ENCODE measurements at regions not wholly inside any gene's neighbourhood (a gene's known extent, or its start where the extent isn't known, plus 50 kb on each side); places are given as distances from the start of the nearest gene placed in this dataset.

- Histone ChIP-seq H3K4me3 (ENCODE audit: low read length) (no peak overlapping the region), H3K27me3 (ENCODE audit: control insufficient read depth, low read length) (no peaks in the 10 kb centered on the region), H3K79me2 (ENCODE audit: control insufficient read depth, low read length) (no peaks in the 10 kb centered on the region), H3K4me1 (ENCODE audit: control insufficient read depth, low read length) (no peaks in the 10 kb centered on the region), H3K27ac (ENCODE audit: low read depth, low read length) (no peak overlapping the region), H3K36me3 (ENCODE audit: control insufficient read depth, low read length) (no peaks in the 10 kb centered on the region), H3F3A (ENCODE audit: control insufficient read depth, insufficient read depth) (no peaks in the 10 kb centered on the region), H3K9me2 (replicated peaks; ENCODE audit: control insufficient read depth, low read length) (no peaks in the 10 kb centered on the region), H4K20me1 (ENCODE audit: control insufficient read depth, insufficient read depth, low read depth, low read length) (no peaks in the 10 kb centered on the region), H3K9me3 (ENCODE audit: control insufficient read depth, insufficient read depth, low read length) (no peaks in the 10 kb centered on the region), H3K4me2 (ENCODE audit: low read length) (no peak overlapping the region)
- TF ChIP-seq EZH2phosphoT487 (IDR thresholded peaks at IDR 0.05; ENCODE audit: borderline replicate concordance, low read length): no peak
- TF ChIP-seq, protein P1, sequence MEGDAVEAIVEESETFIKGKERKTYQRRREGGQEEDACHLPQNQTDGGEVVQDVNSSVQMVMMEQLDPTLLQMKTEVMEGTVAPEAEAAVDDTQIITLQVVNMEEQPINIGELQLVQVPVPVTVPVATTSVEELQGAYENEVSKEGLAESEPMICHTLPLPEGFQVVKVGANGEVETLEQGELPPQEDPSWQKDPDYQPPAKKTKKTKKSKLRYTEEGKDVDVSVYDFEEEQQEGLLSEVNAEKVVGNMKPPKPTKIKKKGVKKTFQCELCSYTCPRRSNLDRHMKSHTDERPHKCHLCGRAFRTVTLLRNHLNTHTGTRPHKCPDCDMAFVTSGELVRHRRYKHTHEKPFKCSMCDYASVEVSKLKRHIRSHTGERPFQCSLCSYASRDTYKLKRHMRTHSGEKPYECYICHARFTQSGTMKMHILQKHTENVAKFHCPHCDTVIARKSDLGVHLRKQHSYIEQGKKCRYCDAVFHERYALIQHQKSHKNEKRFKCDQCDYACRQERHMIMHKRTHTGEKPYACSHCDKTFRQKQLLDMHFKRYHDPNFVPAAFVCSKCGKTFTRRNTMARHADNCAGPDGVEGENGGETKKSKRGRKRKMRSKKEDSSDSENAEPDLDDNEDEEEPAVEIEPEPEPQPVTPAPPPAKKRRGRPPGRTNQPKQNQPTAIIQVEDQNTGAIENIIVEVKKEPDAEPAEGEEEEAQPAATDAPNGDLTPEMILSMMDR (IDR thresholded peaks at IDR 0.05; ENCODE audit: low read depth, low read length, poor library complexity, severe bottlenecking): no peak
These were observed 995.8 kb upstream of the CDH6 start for GRCh38 chr5:30197662-30198061.

DNA sequence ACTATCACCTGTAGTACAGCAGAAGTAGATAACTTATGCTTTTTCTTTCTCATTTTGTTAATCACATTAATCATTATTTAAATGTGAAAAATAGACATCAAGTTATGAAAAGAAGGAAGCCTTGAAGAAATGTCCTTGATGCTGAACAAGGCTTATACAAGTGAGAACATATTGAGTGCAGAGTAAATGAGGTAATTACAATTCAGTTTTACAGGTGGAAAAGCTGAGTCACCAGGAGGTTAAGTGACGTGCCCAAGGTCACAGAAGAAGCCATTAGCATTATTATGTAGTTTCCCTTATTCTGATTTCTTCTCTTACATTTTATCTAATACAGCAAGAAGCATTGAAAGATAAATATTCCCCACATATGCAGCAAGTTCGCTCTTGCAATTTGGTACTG, 998.5 kb upstream of the CDH6 start:
- Histone ChIP-seq H3K27me3 (ENCODE audit: control insufficient read depth, low read length) (no peaks in the 10 kb centered on the region), H3K9me2 (replicated peaks; ENCODE audit: control insufficient read depth, low read length) (no peaks in the 10 kb centered on the region), H3K36me3 (ENCODE audit: control insufficient read depth, low read length) (no peaks in the 10 kb centered on the region), H3K4me1 (ENCODE audit: control insufficient read depth, low read length) (no peaks in the 10 kb centered on the region), H3K4me3 (ENCODE audit: low read length) (no peak overlapping the region), H3K9me3 (ENCODE audit: control insufficient read depth, insufficient read depth, low read length) (no peaks in the 10 kb centered on the region), H4K20me1 (ENCODE audit: control insufficient read depth, insufficient read depth, low read depth, low read length) (no peaks in the 10 kb centered on the region), H3K4me2 (ENCODE audit: low read length) (no peak overlapping the region), H3F3A (ENCODE audit: control insufficient read depth, insufficient read depth) (no peaks in the 10 kb centered on the region), H3K27ac (ENCODE audit: low read depth, low read length) (no peak overlapping the region), H3K79me2 (ENCODE audit: control insufficient read depth, low read length) (no peaks in the 10 kb centered on the region)
- TF ChIP-seq, protein P1 (IDR thresholded peaks at IDR 0.05; ENCODE audit: low read depth, low read length, poor library complexity, severe bottlenecking): no peak
- TF ChIP-seq EZH2phosphoT487 (IDR thresholded peaks at IDR 0.05; ENCODE audit: borderline replicate concordance, low read length): no peak

- no peak overlapping the region for H3K4me2 ChIP-seq (ENCODE audit: low read length)
- no peaks in the 10 kb centered on the region for H3F3A ChIP-seq (ENCODE audit: control insufficient read depth, insufficient read depth)
- no peaks in the 10 kb centered on the region for H4K20me1 ChIP-seq (ENCODE audit: control insufficient read depth, insufficient read depth, low read depth, low read length)
- no peak overlapping the region for H3K27ac ChIP-seq (ENCODE audit: low read depth, low read length)
- no peak overlapping the region for H3K4me3 ChIP-seq (ENCODE audit: low read length)
- TF ChIP-seq, protein P1 (IDR thresholded peaks at IDR 0.05; ENCODE audit: low read depth, low read length, poor library complexity, severe bottlenecking): no peak
- no peak for TF ChIP-seq EZH2phosphoT487 (IDR thresholded peaks at IDR 0.05; ENCODE audit: borderline replicate concordance, low read length)
- H3K27me3 ChIP-seq (ENCODE audit: control insufficient read depth, low read length): no peaks in the 10 kb centered on the region
- H3K4me1 ChIP-seq (ENCODE audit: control insufficient read depth, low read length): no peaks in the 10 kb centered on the region
- no peaks in the 10 kb centered on the region for H3K9me2 ChIP-seq (replicated peaks; ENCODE audit: control insufficient read depth, low read length)
- no peaks in the 10 kb centered on the region for H3K79me2 ChIP-seq (ENCODE audit: control insufficient read depth, low read length)
- H3K36me3 ChIP-seq (ENCODE audit: control insufficient read depth, low read length): no peaks in the 10 kb centered on the region
- H3K9me3 ChIP-seq (ENCODE audit: control insufficient read depth, insufficient read depth, low read length): no peaks in the 10 kb centered on the region
These were observed 998.9 kb upstream of the CDH6 start for GRCh38 chr5:30194595-30194994.

DNA sequence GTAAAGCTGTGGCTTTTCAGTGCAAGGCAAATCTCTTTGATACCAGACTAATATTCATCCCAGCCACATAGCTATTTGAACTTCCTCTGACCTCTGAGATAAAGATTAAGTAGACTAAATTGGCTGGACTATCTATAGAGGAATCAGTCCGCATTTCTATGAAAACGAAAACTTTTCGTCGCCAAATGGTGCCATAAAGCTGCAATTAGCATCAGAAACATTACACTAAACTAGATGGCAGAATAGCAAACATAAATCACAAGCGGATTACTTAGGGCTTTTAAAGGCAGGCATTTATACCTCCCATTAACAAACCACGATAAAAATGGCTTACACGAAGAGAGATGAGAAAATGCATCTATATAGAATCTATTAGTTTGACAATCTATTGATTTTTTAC, 1009.7 kb upstream of the CDH6 start:
- Histone ChIP-seq H3K36me3 (ENCODE audit: control insufficient read depth, low read length) (no peaks in the 10 kb centered on the region), H3K9me2 (replicated peaks; ENCODE audit: control insufficient read depth, low read length) (no peaks in the 10 kb centered on the region), H3K4me2 (ENCODE audit: low read length) (no peak overlapping the region), H3K9me3 (ENCODE audit: control insufficient read depth, insufficient read depth, low read length) (no peaks in the 10 kb centered on the region), H4K20me1 (ENCODE audit: control insufficient read depth, insufficient read depth, low read depth, low read length) (no peaks in the 10 kb centered on the region), H3K4me3 (ENCODE audit: low read length) (no peak overlapping the region), H3K27me3 (ENCODE audit: control insufficient read depth, low read length) (no peaks in the 10 kb centered on the region), H3K27ac (ENCODE audit: low read depth, low read length) (no peak overlapping the region), H3K4me1 (ENCODE audit: control insufficient read depth, low read length) (no peaks in the 10 kb centered on the region), H3K79me2 (ENCODE audit: control insufficient read depth, low read length) (no peaks in the 10 kb centered on the region), H3F3A (ENCODE audit: control insufficient read depth, insufficient read depth) (no peaks in the 10 kb centered on the region)
- TF ChIP-seq EZH2phosphoT487 (IDR thresholded peaks at IDR 0.05; ENCODE audit: borderline replicate concordance, low read length): no peak
- TF ChIP-seq, protein P1 (IDR thresholded peaks at IDR 0.05; ENCODE audit: low read depth, low read length, poor library complexity, severe bottlenecking): no peak
